ENCODE measurements at regions not wholly inside any gene's neighbourhood (a gene's known extent, or its start where the extent isn't known, plus 50 kb on each side); places are given as distances from the start of the nearest gene placed in this dataset.

DNA sequence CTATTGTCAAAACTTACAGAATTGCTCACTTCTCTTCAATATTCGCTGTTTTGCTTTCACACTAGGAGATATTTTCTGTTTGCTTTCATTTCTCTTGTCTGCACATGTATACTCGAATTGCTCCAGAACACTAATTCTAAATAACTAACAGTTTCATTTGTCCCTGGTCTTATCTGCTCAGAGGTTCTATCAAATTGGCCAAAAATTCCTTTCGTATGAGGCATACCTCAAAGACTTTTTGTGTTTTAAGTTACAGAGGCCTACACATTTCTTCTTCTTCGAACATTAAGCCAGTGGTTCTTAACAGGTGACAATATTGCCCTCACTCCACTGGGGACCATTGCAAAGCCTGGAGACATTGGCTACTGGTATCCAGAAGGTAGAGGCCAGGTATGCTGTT is 1314.6 kb downstream of the EFNB2 start:
- Mint-ChIP-seq H3K27ac (no peak overlapping the region), H3K36me3 (ENCODE audit: low read depth) (no peaks in the 10 kb centered on the region; the same call in 2 of the 3 replicates), H3K27me3 (ENCODE audit: insufficient read depth, low read depth, poor library complexity) (no peaks in the 10 kb centered on the region), H3K4me3 (no peak overlapping the region), H3K4me1 (no peaks in the 10 kb centered on the region), H3K9me3 (peaks cover 4% of the 10 kb centered on the region; the same call in 1 of the 3 replicates)
- Histone ChIP-seq H3K27ac (ENCODE audit: low read depth) (no peak overlapping the region), H3K4me3 (no peak overlapping the region), H3K4me1 (ENCODE audit: insufficient read depth) (no peaks in the 10 kb centered on the region), H2AFZ (no peak overlapping the region), H3K9me2 (ENCODE audit: insufficient read depth) (no peaks in the 10 kb centered on the region), H3K27me3 (ENCODE audit: insufficient read depth) (no peaks in the 10 kb centered on the region), H3K79me2 (replicated peaks; ENCODE audit: insufficient read depth) (no peaks in the 10 kb centered on the region), H3F3A (replicated peaks; ENCODE audit: low read depth) (no peaks in the 10 kb centered on the region), H4K20me1 (replicated peaks; ENCODE audit: insufficient read depth) (no peaks in the 10 kb centered on the region), H3K4me2 (no peak overlapping the region), H3K36me3 (ENCODE audit: insufficient read depth) (no peaks in the 10 kb centered on the region)
- no peak for TF ChIP-seq POLR2AphosphoS5 (IDR thresholded peaks at IDR 0.05; ENCODE audit: low read depth)
- no peak for TF ChIP-seq EZH2 (IDR thresholded peaks at IDR 0.05; ENCODE audit: low read depth, unreplicated experiment)
- no peak for TF ChIP-seq JUNB (IDR thresholded peaks at IDR 0.05; ENCODE audit: unreplicated experiment)
- TF ChIP-seq EZH2phosphoT487 (IDR thresholded peaks at IDR 0.05; ENCODE audit: unreplicated experiment), result no peak
- TF ChIP-seq CTCF (conservative IDR thresholded peaks at IDR 0.05; ENCODE audit: low read depth in 2 of 2), result no peak
- no peak for TF ChIP-seq ZNF114 (CRISPR knock-in tag; IDR thresholded peaks at IDR 0.05)
- TF ChIP-seq ZNF331 (CRISPR knock-in tag; IDR thresholded peaks at IDR 0.05; ENCODE audit: low read depth), result no peak
- TF ChIP-seq NANOG (IDR thresholded peaks at IDR 0.05; ENCODE audit: borderline replicate concordance), result no peak
- TF ChIP-seq, protein P1, sequence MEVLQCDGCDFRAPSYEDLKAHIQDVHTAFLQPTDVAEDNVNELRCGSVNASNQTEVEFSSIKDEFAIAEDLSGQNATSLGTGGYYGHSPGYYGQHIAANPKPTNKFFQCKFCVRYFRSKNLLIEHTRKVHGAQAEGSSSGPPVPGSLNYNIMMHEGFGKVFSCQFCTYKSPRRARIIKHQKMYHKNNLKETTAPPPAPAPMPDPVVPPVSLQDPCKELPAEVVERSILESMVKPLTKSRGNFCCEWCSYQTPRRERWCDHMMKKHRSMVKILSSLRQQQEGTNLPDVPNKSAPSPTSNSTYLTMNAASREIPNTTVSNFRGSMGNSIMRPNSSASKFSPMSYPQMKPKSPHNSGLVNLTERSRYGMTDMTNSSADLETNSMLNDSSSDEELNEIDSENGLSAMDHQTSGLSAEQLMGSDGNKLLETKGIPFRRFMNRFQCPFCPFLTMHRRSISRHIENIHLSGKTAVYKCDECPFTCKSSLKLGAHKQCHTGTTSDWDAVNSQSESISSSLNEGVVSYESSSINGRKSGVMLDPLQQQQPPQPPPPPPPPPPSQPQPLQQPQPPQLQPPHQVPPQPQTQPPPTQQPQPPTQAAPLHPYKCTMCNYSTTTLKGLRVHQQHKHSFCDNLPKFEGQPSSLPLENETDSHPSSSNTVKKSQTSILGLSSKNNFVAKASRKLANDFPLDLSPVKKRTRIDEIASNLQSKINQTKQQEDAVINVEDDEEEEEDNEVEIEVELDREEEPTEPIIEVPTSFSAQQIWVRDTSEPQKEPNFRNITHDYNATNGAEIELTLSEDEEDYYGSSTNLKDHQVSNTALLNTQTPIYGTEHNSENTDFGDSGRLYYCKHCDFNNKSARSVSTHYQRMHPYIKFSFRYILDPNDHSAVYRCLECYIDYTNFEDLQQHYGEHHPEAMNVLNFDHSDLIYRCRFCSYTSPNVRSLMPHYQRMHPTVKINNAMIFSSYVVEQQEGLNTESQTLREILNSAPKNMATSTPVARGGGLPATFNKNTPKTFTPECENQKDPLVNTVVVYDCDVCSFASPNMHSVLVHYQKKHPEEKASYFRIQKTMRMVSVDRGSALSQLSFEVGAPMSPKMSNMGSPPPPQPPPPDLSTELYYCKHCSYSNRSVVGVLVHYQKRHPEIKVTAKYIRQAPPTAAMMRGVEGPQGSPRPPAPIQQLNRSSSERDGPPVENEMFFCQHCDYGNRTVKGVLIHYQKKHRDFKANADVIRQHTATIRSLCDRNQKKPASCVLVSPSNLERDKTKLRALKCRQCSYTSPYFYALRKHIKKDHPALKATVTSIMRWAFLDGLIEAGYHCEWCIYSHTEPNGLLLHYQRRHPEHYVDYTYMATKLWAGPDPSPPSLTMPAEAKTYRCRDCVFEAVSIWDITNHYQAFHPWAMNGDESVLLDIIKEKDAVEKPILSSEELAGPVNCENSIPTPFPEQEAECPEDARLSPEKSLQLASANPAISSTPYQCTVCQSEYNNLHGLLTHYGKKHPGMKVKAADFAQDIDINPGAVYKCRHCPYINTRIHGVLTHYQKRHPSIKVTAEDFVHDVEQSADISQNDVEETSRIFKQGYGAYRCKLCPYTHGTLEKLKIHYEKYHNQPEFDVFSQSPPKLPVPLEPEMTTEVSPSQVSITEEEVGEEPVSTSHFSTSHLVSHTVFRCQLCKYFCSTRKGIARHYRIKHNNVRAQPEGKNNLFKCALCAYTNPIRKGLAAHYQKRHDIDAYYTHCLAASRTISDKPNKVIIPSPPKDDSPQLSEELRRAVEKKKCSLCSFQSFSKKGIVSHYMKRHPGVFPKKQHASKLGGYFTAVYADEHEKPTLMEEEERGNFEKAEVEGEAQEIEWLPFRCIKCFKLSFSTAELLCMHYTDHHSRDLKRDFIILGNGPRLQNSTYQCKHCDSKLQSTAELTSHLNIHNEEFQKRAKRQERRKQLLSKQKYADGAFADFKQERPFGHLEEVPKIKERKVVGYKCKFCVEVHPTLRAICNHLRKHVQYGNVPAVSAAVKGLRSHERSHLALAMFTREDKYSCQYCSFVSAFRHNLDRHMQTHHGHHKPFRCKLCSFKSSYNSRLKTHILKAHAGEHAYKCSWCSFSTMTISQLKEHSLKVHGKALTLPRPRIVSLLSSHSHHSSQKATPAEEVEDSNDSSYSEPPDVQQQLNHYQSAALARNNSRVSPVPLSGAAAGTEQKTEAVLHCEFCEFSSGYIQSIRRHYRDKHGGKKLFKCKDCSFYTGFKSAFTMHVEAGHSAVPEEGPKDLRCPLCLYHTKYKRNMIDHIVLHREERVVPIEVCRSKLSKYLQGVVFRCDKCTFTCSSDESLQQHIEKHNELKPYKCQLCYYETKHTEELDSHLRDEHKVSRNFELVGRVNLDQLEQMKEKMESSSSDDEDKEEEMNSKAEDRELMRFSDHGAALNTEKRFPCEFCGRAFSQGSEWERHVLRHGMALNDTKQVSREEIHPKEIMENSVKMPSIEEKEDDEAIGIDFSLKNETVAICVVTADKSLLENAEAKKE (CRISPR knock-in tag; IDR thresholded peaks at IDR 0.05), result no peak
- TF ChIP-seq STAT1 (IDR thresholded peaks at IDR 0.05; ENCODE audit: unreplicated experiment), result no peak
- TF ChIP-seq CREB1 (CRISPR knock-in tag; IDR thresholded peaks at IDR 0.05; ENCODE audit: low read depth), result no peak
- ATAC-seq (no peak), DNase-seq (ENCODE audit: low spot score) (no peak)

Data from GM23338 (cell line).